Astrocyte of the cerebellum (primary cell): ENCODE measurements at regions not wholly inside any gene's neighbourhood (a gene's known extent, or its start where the extent isn't known, plus 50 kb on each side); places are given as distances from the start of the nearest gene placed in this dataset.

Experiments
- DNase-seq: peaks from one replicate; pipeline ENCODE4 v3.0.0-alpha.2; 2011; ENCODE audit warnings: low read depth
- H3K4me3 ChIP-seq: 2 replicates; pipeline ENCODE4 v1.5.1; 2011; ENCODE audit warnings: mild to moderate bottlenecking, low read depth, low read length, moderate library complexity
- in situ Hi-C: cut with HindIII; loops from 2 replicates; pipeline ENCODE4 v1.10.0; 2017; ENCODE audit warnings: low sequenced_read_pairs
- TF ChIP-seq, protein P1 (sequence below): IDR thresholded peaks from 2 replicates; pipeline ENCODE4 v1.5.1; 2012; ENCODE audit warnings: low read length, low read depth, moderate library complexity, mild to moderate bottlenecking; ENCODE audit errors: missing control alignments

DNA sequence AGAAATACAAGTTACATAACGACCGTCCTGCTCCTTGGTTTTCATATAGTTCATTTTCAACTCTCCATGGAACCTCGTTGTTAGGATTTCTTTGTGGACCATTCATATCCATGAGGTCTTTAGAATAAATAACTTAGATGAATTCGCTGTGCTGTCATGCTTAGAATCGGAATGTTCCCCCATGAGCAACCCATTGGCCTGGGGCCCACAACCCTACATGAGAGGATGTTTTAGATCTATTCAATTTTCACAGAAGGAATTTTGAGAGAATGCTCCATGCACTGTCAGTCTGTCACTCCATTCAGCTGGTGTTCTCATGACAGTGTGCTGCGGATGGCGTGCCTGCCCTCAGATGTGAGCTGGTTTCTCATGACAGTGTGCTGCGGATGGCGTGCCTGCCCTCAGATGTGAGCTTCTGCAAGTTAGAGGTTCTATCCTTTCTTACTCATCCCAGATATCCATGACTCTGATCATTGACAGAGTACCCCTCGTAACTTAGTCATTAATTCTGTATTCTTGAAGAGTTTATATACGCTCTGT lies 1193.1 kb downstream of the EFNB2 start:
- TF ChIP-seq, protein P1, sequence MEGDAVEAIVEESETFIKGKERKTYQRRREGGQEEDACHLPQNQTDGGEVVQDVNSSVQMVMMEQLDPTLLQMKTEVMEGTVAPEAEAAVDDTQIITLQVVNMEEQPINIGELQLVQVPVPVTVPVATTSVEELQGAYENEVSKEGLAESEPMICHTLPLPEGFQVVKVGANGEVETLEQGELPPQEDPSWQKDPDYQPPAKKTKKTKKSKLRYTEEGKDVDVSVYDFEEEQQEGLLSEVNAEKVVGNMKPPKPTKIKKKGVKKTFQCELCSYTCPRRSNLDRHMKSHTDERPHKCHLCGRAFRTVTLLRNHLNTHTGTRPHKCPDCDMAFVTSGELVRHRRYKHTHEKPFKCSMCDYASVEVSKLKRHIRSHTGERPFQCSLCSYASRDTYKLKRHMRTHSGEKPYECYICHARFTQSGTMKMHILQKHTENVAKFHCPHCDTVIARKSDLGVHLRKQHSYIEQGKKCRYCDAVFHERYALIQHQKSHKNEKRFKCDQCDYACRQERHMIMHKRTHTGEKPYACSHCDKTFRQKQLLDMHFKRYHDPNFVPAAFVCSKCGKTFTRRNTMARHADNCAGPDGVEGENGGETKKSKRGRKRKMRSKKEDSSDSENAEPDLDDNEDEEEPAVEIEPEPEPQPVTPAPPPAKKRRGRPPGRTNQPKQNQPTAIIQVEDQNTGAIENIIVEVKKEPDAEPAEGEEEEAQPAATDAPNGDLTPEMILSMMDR, result no peak
- no peak overlapping the region for H3K4me3 ChIP-seq
- no peak for DNase-seq
- in situ Hi-C loops, result no loop called here

DNA sequence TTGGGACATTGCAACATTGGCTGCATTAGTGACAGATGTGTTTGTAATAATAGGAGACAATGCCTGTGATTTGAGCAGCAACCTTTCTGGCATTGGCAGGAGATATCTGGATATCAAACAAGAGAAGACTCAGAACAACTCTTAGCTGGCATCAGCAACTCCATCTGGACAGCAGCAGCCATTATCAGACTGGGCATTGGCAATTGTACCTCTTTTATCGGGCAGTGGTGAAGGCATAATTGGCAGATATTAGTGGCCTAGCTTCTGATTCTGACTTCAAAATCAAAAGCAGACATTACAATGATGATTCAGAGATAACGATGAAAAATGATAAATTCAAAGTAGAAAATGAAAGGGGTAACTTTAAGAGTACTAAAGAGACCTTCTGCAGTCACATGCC lies 1193.7 kb downstream of the EFNB2 start:
- no peak for DNase-seq
- TF ChIP-seq, protein P1, result no peak
- in situ Hi-C loops, result no loop called here
- no peak overlapping the region for H3K4me3 ChIP-seq

DNA sequence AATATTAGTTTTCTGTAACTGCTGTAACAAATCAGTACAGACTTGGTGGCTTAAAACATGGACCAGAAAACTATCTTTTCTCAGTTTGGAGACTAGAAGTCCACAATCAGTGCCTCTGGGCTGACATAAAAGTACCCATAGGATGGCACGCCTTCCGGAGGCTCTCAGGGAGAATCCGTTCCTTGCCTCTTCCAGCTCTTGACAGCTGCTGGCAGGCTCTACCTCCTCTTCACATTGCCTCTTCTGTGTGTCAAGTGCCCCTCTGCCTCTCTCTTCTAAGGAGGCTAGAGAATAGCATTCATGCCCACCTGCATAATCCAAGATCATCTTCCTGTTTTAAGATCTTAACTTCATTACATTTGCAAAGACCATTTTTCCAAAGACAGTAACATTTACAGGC lies 1194.2 kb downstream of the EFNB2 start:
- in situ Hi-C loops, result no loop called here
- TF ChIP-seq, protein P1, result no peak
- no peak overlapping the region for H3K4me3 ChIP-seq
- no peak for DNase-seq

DNA sequence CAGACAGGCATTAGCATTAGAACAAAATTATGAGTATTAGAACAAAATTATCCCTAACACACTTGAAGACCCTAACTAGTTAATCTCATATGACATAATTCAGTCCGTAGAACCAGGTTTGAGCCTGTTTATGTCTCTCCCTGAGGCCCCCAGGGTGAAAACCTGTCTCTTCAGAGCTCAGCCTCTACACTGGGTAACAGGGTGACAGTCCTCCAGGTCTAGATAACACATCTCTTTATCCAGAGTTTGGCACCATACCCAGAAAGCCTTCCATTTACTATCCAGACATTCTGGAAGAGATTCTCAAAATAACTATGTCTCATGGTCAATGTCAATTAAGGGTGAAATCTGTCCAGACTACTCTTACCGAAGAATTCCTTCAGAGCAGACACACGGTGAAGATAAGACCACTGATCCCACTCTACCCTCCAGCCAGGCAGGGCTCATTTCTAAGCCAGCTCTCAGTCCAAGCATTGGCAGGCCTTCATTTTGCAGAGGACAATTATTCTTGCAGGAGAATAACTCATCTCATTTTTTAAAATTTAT lies 1195.3 kb downstream of the EFNB2 start:
- H3K4me3 ChIP-seq, result no peak overlapping the region
- in situ Hi-C loops, result no loop called here
- TF ChIP-seq, protein P1, result no peak
- DNase-seq, result no peak

DNA sequence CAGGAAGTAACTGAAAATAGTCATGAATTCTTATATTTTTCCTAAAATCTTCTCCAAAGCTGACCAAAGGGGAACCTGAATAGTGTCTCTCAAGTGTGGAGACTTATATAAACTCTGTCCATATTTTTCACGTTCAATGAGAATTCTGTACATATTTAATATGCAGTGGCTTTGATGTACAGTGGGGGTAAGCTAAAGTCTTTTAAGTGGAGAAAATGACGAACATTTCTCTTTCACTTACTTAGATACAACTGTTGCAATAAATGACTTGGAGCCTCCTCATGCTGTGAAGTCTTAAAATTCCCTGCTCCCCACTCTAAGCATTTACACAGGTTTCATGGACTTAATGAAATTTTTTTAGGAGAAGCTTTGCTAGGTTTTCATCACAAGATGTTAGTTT lies 1196.7 kb downstream of the EFNB2 start:
- TF ChIP-seq, protein P1, result no peak
- in situ Hi-C loops, result no loop called here
- H3K4me3 ChIP-seq, result no peak overlapping the region
- DNase-seq, result no peak

DNA sequence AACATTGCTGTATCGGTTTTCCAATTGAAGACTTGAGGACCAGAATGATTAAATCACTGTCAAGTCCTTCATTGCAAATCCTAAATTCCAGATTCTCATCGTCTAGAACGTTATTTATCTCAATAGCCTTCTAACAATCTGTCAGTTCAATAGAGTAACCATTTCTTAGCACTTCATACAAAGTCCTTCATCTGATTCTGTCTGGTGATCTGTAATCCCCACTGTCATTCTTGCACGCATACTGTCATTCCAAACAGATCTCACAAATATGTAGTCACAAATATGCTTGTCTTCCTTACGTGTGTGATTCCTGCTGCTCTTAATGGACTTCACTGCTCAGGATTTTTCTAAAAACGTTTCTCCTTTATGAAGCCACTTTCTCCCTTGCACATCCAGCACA lies 1197.5 kb downstream of the EFNB2 start:
- in situ Hi-C loops, result no loop called here
- H3K4me3 ChIP-seq, result no peak overlapping the region
- TF ChIP-seq, protein P1, result no peak
- DNase-seq, result no peak
